ENCODE measurements at regions not wholly inside any gene's neighbourhood (a gene's known extent, or its start where the extent isn't known, plus 50 kb on each side); places are given as distances from the start of the nearest gene placed in this dataset.

- Mint-ChIP-seq H3K27me3 (ENCODE audit: low read depth in 2 of 2) (no peaks in the 10 kb centered on the region), H3K4me1 (no peaks in the 10 kb centered on the region), H3K27ac (no peak overlapping the region), H3K36me3 (no peaks in the 10 kb centered on the region), H3K4me3 (no peak overlapping the region), H3K9me3 (peaks cover 7 to 8% of the 10 kb centered on the region in 2 donors)
- H3K9me3 ChIP-seq (ENCODE audit: control insufficient read depth, insufficient read depth, low read length): no peaks in the 10 kb centered on the region
- no peaks in the 10 kb centered on the region for H3K4me1 ChIP-seq (ENCODE audit: control insufficient read depth, insufficient read depth, low read length)
- 77% methylated on average over 1 of the region's 2 CpGs for WGBS (ENCODE audit: insufficient coverage)
- intact Hi-C loops (cut with micrococcal nuclease): no loop called here
- no peaks in the 10 kb centered on the region for H3K27me3 ChIP-seq (ENCODE audit: control insufficient read depth, insufficient read depth, low read length)
- no peak overlapping the region for H3K27ac ChIP-seq (ENCODE audit: low read length)
- H3K36me3 ChIP-seq (ENCODE audit: control insufficient read depth, insufficient read depth, low read length): no peaks in the 10 kb centered on the region
- no peak for DNase-seq
- no peak for ATAC-seq
- H3K4me3 ChIP-seq (ENCODE audit: low read length): no peak overlapping the region
- TF ChIP-seq CTCF (IDR thresholded peaks at IDR 0.05): no peak
Observed at GRCh38 chr6:66429210-66429609, 722.2 kb upstream of the EYS start.

DNA sequence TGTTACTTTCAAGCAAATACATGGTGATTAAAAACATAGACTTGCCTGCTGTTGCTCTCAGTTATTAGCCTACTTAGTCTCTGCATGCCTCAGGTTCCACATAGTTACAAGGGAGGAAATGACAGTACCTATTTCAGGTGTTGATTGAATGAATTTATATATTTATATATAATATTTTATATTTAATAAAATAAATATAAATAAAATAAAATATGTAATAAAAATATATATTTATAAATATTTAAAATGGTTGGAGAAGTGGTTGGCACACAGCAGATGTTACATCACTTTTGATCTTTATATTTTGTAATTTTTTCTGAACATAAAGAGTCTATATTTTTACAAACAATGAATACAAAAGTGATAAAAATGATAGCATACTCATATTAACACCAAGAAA lies 716.0 kb upstream of the EYS start:
- no peak overlapping the region for H3K27ac ChIP-seq (ENCODE audit: low read length)
- no peak overlapping the region for H3K4me3 ChIP-seq (ENCODE audit: low read length)
- ATAC-seq (no peak), DNase-seq (no peak)
- H3K27me3 ChIP-seq (ENCODE audit: control insufficient read depth, insufficient read depth, low read length): no peaks in the 10 kb centered on the region
- peaks cover 10 to 12% of the 10 kb centered on the region in 2 donors for H3K9me3 Mint-ChIP-seq
- peaks cover 4% of the 10 kb centered on the region for H3K9me3 ChIP-seq (ENCODE audit: control insufficient read depth, insufficient read depth, low read length)
- no peaks in the 10 kb centered on the region for H3K36me3 ChIP-seq (ENCODE audit: control insufficient read depth, insufficient read depth, low read length)
- H3K27me3 Mint-ChIP-seq (ENCODE audit: low read depth in 2 of 2): no peaks in the 10 kb centered on the region
- H3K27ac Mint-ChIP-seq: no peak overlapping the region
- H3K4me1 Mint-ChIP-seq: no peaks in the 10 kb centered on the region
- TF ChIP-seq CTCF (IDR thresholded peaks at IDR 0.05): no peak
- intact Hi-C loops (cut with micrococcal nuclease): no loop called here
- H3K36me3 Mint-ChIP-seq: no peaks in the 10 kb centered on the region
- H3K4me3 Mint-ChIP-seq: no peak overlapping the region
- H3K4me1 ChIP-seq (ENCODE audit: control insufficient read depth, insufficient read depth, low read length): no peaks in the 10 kb centered on the region

DNA sequence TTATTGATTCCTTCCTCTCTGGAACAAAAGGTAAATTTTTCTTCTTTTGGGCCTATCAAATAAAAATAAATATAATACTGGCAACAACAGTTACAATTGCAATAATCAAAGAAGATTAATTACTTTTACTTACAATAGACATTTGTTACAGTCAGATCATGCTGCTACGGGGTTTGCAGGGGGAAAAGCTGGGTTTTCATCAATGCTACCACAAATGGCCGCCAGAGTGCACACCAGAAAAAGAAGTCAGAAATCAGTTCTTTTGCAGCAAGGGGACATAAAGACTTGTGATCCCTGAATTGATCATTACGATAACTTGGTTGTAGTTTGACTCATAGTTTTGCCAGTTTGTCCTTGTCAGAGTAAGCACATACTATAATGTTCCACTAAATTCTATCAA lies 714.5 kb upstream of the EYS start:
- Histone ChIP-seq H3K27ac (ENCODE audit: low read length) (no peak overlapping the region), H3K9me3 (ENCODE audit: control insufficient read depth, insufficient read depth, low read length) (peaks cover 4% of the 10 kb centered on the region), H3K27me3 (ENCODE audit: control insufficient read depth, insufficient read depth, low read length) (no peaks in the 10 kb centered on the region), H3K36me3 (ENCODE audit: control insufficient read depth, insufficient read depth, low read length) (no peaks in the 10 kb centered on the region), H3K4me3 (ENCODE audit: low read length) (no peak overlapping the region), H3K4me1 (ENCODE audit: control insufficient read depth, insufficient read depth, low read length) (no peaks in the 10 kb centered on the region)
- TF ChIP-seq CTCF (IDR thresholded peaks at IDR 0.05): no peak
- peaks cover 10 to 17% of the 10 kb centered on the region in 2 donors for H3K9me3 Mint-ChIP-seq
- DNase-seq (no peak), ATAC-seq (no peak)
- intact Hi-C loops (cut with micrococcal nuclease): no loop called here
- 54% methylated on average over 3 of the region's 3 CpGs for WGBS (ENCODE audit: insufficient coverage)
- no peak overlapping the region for H3K4me3 Mint-ChIP-seq
- no peak overlapping the region for H3K27ac Mint-ChIP-seq
- H3K27me3 Mint-ChIP-seq (ENCODE audit: low read depth in 2 of 2): no peaks in the 10 kb centered on the region
- H3K36me3 Mint-ChIP-seq: no peaks in the 10 kb centered on the region
- no peaks in the 10 kb centered on the region for H3K4me1 Mint-ChIP-seq

DNA sequence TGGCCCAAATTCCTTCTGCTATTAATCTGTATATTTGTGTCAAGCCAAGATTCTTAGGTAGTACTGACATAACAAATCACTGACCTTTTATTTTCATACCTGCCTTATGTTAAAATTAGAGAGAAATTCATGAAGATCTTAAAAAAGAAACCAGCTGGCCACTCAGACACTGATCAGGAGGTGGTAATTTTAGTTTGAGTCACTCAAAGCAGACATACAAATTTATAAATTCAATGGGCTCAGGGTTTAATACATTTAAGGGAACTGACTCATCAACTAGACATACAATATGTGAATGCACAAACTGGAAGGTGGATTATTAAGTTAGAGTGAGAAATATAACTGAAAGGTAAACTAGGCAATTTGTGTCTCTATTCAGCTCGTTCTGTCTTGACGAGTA lies 711.9 kb upstream of the EYS start:
- no peak overlapping the region for H3K27ac Mint-ChIP-seq
- no peaks in the 10 kb centered on the region for H3K36me3 Mint-ChIP-seq
- intact Hi-C loops (cut with micrococcal nuclease): no loop called here
- no peak overlapping the region for H3K27ac ChIP-seq (ENCODE audit: low read length)
- 90% methylated on average over 2 of the region's 2 CpGs for WGBS (ENCODE audit: insufficient coverage)
- H3K9me3 Mint-ChIP-seq: peaks cover 8 to 13% of the 10 kb centered on the region in 2 donors
- DNase-seq (no peak), ATAC-seq (no peak)
- H3K27me3 Mint-ChIP-seq (ENCODE audit: low read depth in 2 of 2): no peaks in the 10 kb centered on the region
- no peaks in the 10 kb centered on the region for H3K36me3 ChIP-seq (ENCODE audit: control insufficient read depth, insufficient read depth, low read length)
- TF ChIP-seq CTCF (IDR thresholded peaks at IDR 0.05): no peak
- H3K4me3 ChIP-seq (ENCODE audit: low read length): no peak overlapping the region
- H3K4me1 ChIP-seq (ENCODE audit: control insufficient read depth, insufficient read depth, low read length): no peaks in the 10 kb centered on the region
- H3K27me3 ChIP-seq (ENCODE audit: control insufficient read depth, insufficient read depth, low read length): no peaks in the 10 kb centered on the region
- no peak overlapping the region for H3K4me3 Mint-ChIP-seq
- H3K9me3 ChIP-seq (ENCODE audit: control insufficient read depth, insufficient read depth, low read length): peaks cover 2% of the 10 kb centered on the region
- H3K4me1 Mint-ChIP-seq: no peaks in the 10 kb centered on the region
